ENCODE measurements at regions not wholly inside any gene's neighbourhood (a gene's known extent, or its start where the extent isn't known, plus 50 kb on each side); places are given as distances from the start of the nearest gene placed in this dataset.

DNA sequence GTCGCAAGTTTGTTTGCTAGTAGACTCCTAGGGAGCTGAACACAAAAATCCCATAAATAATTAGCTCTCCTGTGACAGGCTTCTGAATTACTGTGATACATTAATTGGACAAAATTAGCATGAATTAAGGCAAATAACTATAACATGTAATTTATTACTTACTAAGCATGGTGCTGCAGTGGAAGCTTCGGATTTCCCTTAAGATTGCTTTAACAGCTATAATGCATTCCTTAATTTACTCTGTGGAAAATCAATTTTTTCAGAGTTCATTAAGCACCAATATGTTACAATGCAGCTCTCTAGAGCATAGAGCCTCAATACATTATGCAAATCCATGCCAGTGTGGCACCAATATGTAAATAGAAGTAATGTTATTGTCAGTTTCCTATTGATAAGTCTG, 201.5 kb downstream of the MDFIC start:
- no peaks in the 10 kb centered on the region for H3K9me2 ChIP-seq (ENCODE audit: insufficient read depth, low read length)
- H4K20me1 ChIP-seq (ENCODE audit: insufficient read depth, low read length): no peaks in the 10 kb centered on the region
- H3K36me3 ChIP-seq (ENCODE audit: insufficient read depth, low read length): no peaks in the 10 kb centered on the region
- BruUV-seq (replicated peaks): no TSS peak
- no peak overlapping the region for H3K4me3 ChIP-seq (ENCODE audit: low read depth, low read length, poor library complexity, severe bottlenecking)
- ChIA-PET CTCF (ENCODE audit: unreplicated experiment) (no interaction called here), POLR2A (no interaction called here)
- no peak overlapping the region for H2AFZ ChIP-seq (ENCODE audit: low read length)
- TF ChIP-seq, protein P1, sequence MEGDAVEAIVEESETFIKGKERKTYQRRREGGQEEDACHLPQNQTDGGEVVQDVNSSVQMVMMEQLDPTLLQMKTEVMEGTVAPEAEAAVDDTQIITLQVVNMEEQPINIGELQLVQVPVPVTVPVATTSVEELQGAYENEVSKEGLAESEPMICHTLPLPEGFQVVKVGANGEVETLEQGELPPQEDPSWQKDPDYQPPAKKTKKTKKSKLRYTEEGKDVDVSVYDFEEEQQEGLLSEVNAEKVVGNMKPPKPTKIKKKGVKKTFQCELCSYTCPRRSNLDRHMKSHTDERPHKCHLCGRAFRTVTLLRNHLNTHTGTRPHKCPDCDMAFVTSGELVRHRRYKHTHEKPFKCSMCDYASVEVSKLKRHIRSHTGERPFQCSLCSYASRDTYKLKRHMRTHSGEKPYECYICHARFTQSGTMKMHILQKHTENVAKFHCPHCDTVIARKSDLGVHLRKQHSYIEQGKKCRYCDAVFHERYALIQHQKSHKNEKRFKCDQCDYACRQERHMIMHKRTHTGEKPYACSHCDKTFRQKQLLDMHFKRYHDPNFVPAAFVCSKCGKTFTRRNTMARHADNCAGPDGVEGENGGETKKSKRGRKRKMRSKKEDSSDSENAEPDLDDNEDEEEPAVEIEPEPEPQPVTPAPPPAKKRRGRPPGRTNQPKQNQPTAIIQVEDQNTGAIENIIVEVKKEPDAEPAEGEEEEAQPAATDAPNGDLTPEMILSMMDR (conservative IDR thresholded peaks at IDR 0.05; ENCODE audit: low read length): no peak
- no peak for TF ChIP-seq EZH2phosphoT487 (IDR thresholded peaks at IDR 0.05; ENCODE audit: borderline replicate concordance, low read depth, low read length)
- no peak for DNase-seq (ENCODE audit: low spot score)
- no peaks in the 10 kb centered on the region for H3K9me3 ChIP-seq (ENCODE audit: low read length)
- H3K27ac ChIP-seq (ENCODE audit: low read depth, low read length, poor library complexity, severe bottlenecking): no peak overlapping the region
- intact Hi-C loops (cut with micrococcal nuclease; ENCODE audit: unreplicated experiment): no loop called here
- no peak overlapping the region for H3K4me2 ChIP-seq (ENCODE audit: low read length)
- H3K79me2 ChIP-seq (ENCODE audit: insufficient read depth, low read depth, low read length): no peaks in the 10 kb centered on the region
- no peaks in the 10 kb centered on the region for H3K4me1 ChIP-seq (ENCODE audit: insufficient read depth, low read length, poor library complexity, severe bottlenecking)

DNA sequence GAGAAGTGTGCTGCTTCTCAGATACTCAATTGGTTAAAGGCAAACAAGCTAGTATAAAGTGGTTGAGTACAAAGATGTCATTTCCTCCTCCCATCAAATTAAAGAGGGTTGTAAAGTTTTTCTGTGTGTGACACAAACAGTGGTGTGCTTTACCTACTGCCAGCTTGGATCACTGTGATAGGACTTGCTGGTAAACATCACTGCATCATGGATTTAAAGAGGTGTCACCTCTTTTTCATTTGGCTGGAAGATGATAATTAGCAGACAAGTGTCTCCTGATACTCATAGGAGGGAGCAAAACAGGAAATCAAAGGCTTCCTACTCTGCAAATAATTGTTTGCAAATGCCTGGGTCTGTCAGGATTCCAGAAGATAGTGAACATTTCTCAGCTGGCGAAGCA, 200.5 kb downstream of the MDFIC start:
- H3K4me2 ChIP-seq (ENCODE audit: low read length): no peak overlapping the region
- ChIA-PET CTCF (ENCODE audit: unreplicated experiment) (no interaction called here), POLR2A (no interaction called here)
- no TSS peak for BruUV-seq (replicated peaks)
- no peak overlapping the region for H2AFZ ChIP-seq (ENCODE audit: low read length)
- H3K9me3 ChIP-seq (ENCODE audit: low read length): no peaks in the 10 kb centered on the region
- intact Hi-C loops (cut with micrococcal nuclease; ENCODE audit: unreplicated experiment): no loop called here
- DNase-seq (ENCODE audit: low spot score): no peak
- no peaks in the 10 kb centered on the region for H3K9me2 ChIP-seq (ENCODE audit: insufficient read depth, low read length)
- no peaks in the 10 kb centered on the region for H3K4me1 ChIP-seq (ENCODE audit: insufficient read depth, low read length, poor library complexity, severe bottlenecking)
- H4K20me1 ChIP-seq (ENCODE audit: insufficient read depth, low read length): no peaks in the 10 kb centered on the region
- H3K36me3 ChIP-seq (ENCODE audit: insufficient read depth, low read length): no peaks in the 10 kb centered on the region
- H3K27ac ChIP-seq (ENCODE audit: low read depth, low read length, poor library complexity, severe bottlenecking): no peak overlapping the region
- H3K79me2 ChIP-seq (ENCODE audit: insufficient read depth, low read depth, low read length): no peaks in the 10 kb centered on the region
- no peak for TF ChIP-seq EZH2phosphoT487 (IDR thresholded peaks at IDR 0.05; ENCODE audit: borderline replicate concordance, low read depth, low read length)
- TF ChIP-seq, protein P1 (conservative IDR thresholded peaks at IDR 0.05; ENCODE audit: low read length): no peak
- H3K4me3 ChIP-seq (ENCODE audit: low read depth, low read length, poor library complexity, severe bottlenecking): no peak overlapping the region

DNA sequence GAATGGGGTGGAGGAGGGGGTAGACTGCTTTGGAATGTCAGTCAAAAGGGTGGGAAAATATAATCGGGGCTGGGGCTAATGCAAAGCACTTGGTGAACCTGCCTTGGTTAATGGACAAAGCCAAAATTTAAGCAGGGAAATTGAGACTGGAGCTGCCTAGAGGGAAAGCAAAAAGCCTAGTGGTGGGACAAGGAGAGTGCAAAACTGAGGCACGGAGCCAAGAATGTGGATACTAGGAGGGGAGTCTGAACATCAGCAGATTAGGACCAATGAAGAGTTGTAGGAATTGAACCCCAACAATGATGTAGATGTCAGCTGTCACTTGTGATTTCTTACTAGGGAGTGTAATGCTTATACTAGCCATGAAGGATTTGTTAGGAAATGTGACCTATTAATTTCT, 195.9 kb downstream of the MDFIC start:
- Histone ChIP-seq H3K4me1 (ENCODE audit: insufficient read depth, low read length, poor library complexity, severe bottlenecking) (no peaks in the 10 kb centered on the region), H2AFZ (ENCODE audit: low read length) (no peak overlapping the region), H3K4me3 (ENCODE audit: low read depth, low read length, poor library complexity, severe bottlenecking) (no peak overlapping the region), H4K20me1 (ENCODE audit: insufficient read depth, low read length) (no peaks in the 10 kb centered on the region), H3K27ac (ENCODE audit: low read depth, low read length, poor library complexity, severe bottlenecking) (no peak overlapping the region), H3K4me2 (ENCODE audit: low read length) (no peak overlapping the region), H3K9me3 (ENCODE audit: low read length) (no peaks in the 10 kb centered on the region), H3K79me2 (ENCODE audit: insufficient read depth, low read depth, low read length) (no peaks in the 10 kb centered on the region), H3K9me2 (ENCODE audit: insufficient read depth, low read length) (no peaks in the 10 kb centered on the region), H3K36me3 (ENCODE audit: insufficient read depth, low read length) (no peaks in the 10 kb centered on the region)
- intact Hi-C loops (cut with micrococcal nuclease; ENCODE audit: unreplicated experiment): no loop called here
- no peak for DNase-seq (ENCODE audit: low spot score)
- TF ChIP-seq, protein P1 (conservative IDR thresholded peaks at IDR 0.05; ENCODE audit: low read length): no peak
- TF ChIP-seq EZH2phosphoT487 (IDR thresholded peaks at IDR 0.05; ENCODE audit: borderline replicate concordance, low read depth, low read length): no peak
- no TSS peak for BruUV-seq (replicated peaks)
- CTCF ChIA-PET (ENCODE audit: unreplicated experiment): interaction anchor here (0.6 kb wide), 1 partner anchor 26 kb away, joined by 3 read pairs; no protein-coding TSS in a partner anchor
- POLR2A ChIA-PET: no interaction called here
